Loucy (cell line): ENCODE measurements at regions not wholly inside any gene's neighbourhood (a gene's known extent, or its start where the extent isn't known, plus 50 kb on each side); places are given as distances from the start of the nearest gene placed in this dataset.
"Not testable (repeated sequence)": the region's sequence is repeated elsewhere in the genome, so short reads cannot be mapped to it uniquely, and the experiment has no call there.

Experiments used
- H2AFZ ChIP-seq: fragments of 200-600 bp; sonication (generic); 2 replicates; pipeline ENCODE4 v1.6.0; 2016; ENCODE audit warnings: antibody characterized with exemption, mild to moderate bottlenecking, low read length, moderate library complexity
- H3F3A ChIP-seq: fragments of 200-600 bp; 2 replicates; pipeline ENCODE4 v1.6.0; 2016; ENCODE audit warnings: antibody characterized with exemption, low read depth, mild to moderate bottlenecking
- H3K27me3 ChIP-seq: fragments of 200-600 bp; sonication (generic); 2 replicates; pipeline ENCODE4 v1.6.1; 2014; ENCODE audit warnings: low read length, mild to moderate bottlenecking; ENCODE audit not compliant: insufficient read depth, poor library complexity, severe bottlenecking
- H3K36me3 ChIP-seq: fragments of 200-600 bp; sonication (generic); 2 replicates; pipeline ENCODE4 v1.6.1; 2016; ENCODE audit warnings: low read length; ENCODE audit not compliant: insufficient read depth
- H3K4me1 ChIP-seq: fragments of 200-600 bp; sonication (generic); 2 replicates; pipeline ENCODE4 v1.5.1; 2014; ENCODE audit warnings: low read length, mild to moderate bottlenecking; ENCODE audit not compliant: insufficient read depth, poor library complexity, severe bottlenecking
- H3K4me2 ChIP-seq: fragments of 200-600 bp; sonication (generic); 2 replicates; pipeline ENCODE4 v1.6.0; 2014; ENCODE audit warnings: antibody characterized with exemption, low read length, low read depth, mild to moderate bottlenecking; ENCODE audit not compliant: poor library complexity, severe bottlenecking
- H3K4me3 ChIP-seq: fragments of 200-600 bp; sonication (generic); 2 replicates; pipeline ENCODE4 v1.5.1; 2014; ENCODE audit warnings: low read length, mild to moderate bottlenecking, mixed read lengths; ENCODE audit not compliant: poor library complexity, severe bottlenecking
- H3K79me2 ChIP-seq: fragments of 200-600 bp; sonication (generic); 2 replicates; pipeline ENCODE4 v1.6.1; 2014; ENCODE audit warnings: low read length; ENCODE audit not compliant: insufficient read depth
- H3K9ac ChIP-seq: fragments of 200-600 bp; sonication (generic); 2 replicates; pipeline ENCODE4 v1.6.0; 2014; ENCODE audit warnings: mild to moderate bottlenecking, low read depth, low read length, moderate library complexity; ENCODE audit not compliant: poor library complexity, severe bottlenecking
- H3K9me2 ChIP-seq: fragments of 200-600 bp; sonication (generic); replicated peaks from 2 replicates; pipeline ENCODE4 v1.6.1; 2016; ENCODE audit warnings: low read depth, low read length, mixed read lengths
- H3K9me3 ChIP-seq: fragments of 200-600 bp; sonication (generic); 2 replicates; pipeline ENCODE4 v1.6.1; 2014; ENCODE audit warnings: mild to moderate bottlenecking, antibody characterized with exemption, low read length, low read depth; ENCODE audit not compliant: insufficient read depth
- H4K20me1 ChIP-seq: fragments of 200-600 bp; sonication (generic); 2 replicates; pipeline ENCODE4 v1.6.0; 2014; ENCODE audit warnings: antibody characterized with exemption, low read length, mild to moderate bottlenecking; ENCODE audit not compliant: insufficient read depth, poor library complexity, severe bottlenecking
- CTCF ChIP-seq: fragments of 200-600 bp; sonication (generic); conservative IDR thresholded peaks from 2 replicates; pipeline ENCODE4 v1.5.1; 2014; ENCODE audit warnings: mild to moderate bottlenecking, antibody characterized with exemption, low read length
- EZH2phosphoT487 ChIP-seq: fragments of 200-600 bp; IDR thresholded peaks from 2 replicates; pipeline ENCODE4 v1.6.1; 2018; ENCODE audit warnings: antibody characterized with exemption, mild to moderate bottlenecking, moderate library complexity, borderline replicate concordance

GRCh38 chr2:147003081-147003480, 841.7 kb upstream of the ACVR2A start:
- no peak overlapping the region for H3K4me3 ChIP-seq
- no peaks in the 10 kb centered on the region for H3K9me3 ChIP-seq
- no peak overlapping the region for H3K9ac ChIP-seq
- no peaks in the 10 kb centered on the region for H3F3A ChIP-seq
- H3K36me3 ChIP-seq: no peaks in the 10 kb centered on the region
- no peak for TF ChIP-seq EZH2phosphoT487
- TF ChIP-seq CTCF: no peak
- no peaks in the 10 kb centered on the region for H3K79me2 ChIP-seq
- H3K9me2 ChIP-seq: no peaks in the 10 kb centered on the region
- H3K4me1 ChIP-seq: no peaks in the 10 kb centered on the region
- H4K20me1 ChIP-seq: no peaks in the 10 kb centered on the region
- H3K27me3 ChIP-seq: no peaks in the 10 kb centered on the region
- H2AFZ ChIP-seq: no peak overlapping the region
- no peak overlapping the region for H3K4me2 ChIP-seq

GRCh38 chr2:147002256-147002655, 842.6 kb upstream of the ACVR2A start:
- Histone ChIP-seq H3K4me2 (no peak overlapping the region), H3K4me1 (no peaks in the 10 kb centered on the region), H3K9me3 (no peaks in the 10 kb centered on the region), H3K79me2 (no peaks in the 10 kb centered on the region), H3K9me2 (no peaks in the 10 kb centered on the region), H3K4me3 (no peak overlapping the region), H3K9ac (no peak overlapping the region), H3K27me3 (no peaks in the 10 kb centered on the region), H3F3A (no peaks in the 10 kb centered on the region), H2AFZ (no peak overlapping the region), H4K20me1 (no peaks in the 10 kb centered on the region), H3K36me3 (no peaks in the 10 kb centered on the region)
- TF ChIP-seq EZH2phosphoT487: no peak
- TF ChIP-seq CTCF: no peak

GRCh38 chr2:147001061-147001460, 843.8 kb upstream of the ACVR2A start:
- Histone ChIP-seq H3K4me3 (no peak overlapping the region), H3K79me2 (no peaks in the 10 kb centered on the region), H3K36me3 (no peaks in the 10 kb centered on the region), H3K4me2 (no peak overlapping the region), H3F3A (no peaks in the 10 kb centered on the region), H3K4me1 (no peaks in the 10 kb centered on the region), H3K27me3 (no peaks in the 10 kb centered on the region), H4K20me1 (no peaks in the 10 kb centered on the region), H3K9ac (no peak overlapping the region), H3K9me3 (no peaks in the 10 kb centered on the region), H3K9me2 (no peaks in the 10 kb centered on the region), H2AFZ (no peak overlapping the region)
- TF ChIP-seq CTCF: no peak
- no peak for TF ChIP-seq EZH2phosphoT487

GRCh38 chr2:147000151-147000550, 844.7 kb upstream of the ACVR2A start:
- not testable (repeated sequence) for H2AFZ ChIP-seq, H3K9me2 ChIP-seq, H3F3A ChIP-seq, H3K79me2 ChIP-seq, H3K27me3 ChIP-seq, H3K9ac ChIP-seq, H3K4me1 ChIP-seq, H4K20me1 ChIP-seq, H3K4me2 ChIP-seq, H3K4me3 ChIP-seq, H3K9me3 ChIP-seq, H3K36me3 ChIP-seq
